ENCODE measurements at regions not wholly inside any gene's neighbourhood (a gene's known extent, or its start where the extent isn't known, plus 50 kb on each side); places are given as distances from the start of the nearest gene placed in this dataset.
"Not testable (repeated sequence)": the region's sequence is repeated elsewhere in the genome, so short reads cannot be mapped to it uniquely, and the experiment has no call there.

- ATAC-seq (ENCODE audit: poor library complexity): no peak
- no peaks in the 10 kb centered on the region for H3K9me3 Mint-ChIP-seq
- POLR2A ChIA-PET: no interaction called here
Observed at GRCh38 chr15:39034816-39035215, 470.2 kb upstream of the RASGRP1 start.

GRCh38 chr15:39037611-39038010, 473.0 kb upstream of the RASGRP1 start:
- H3K9me3 Mint-ChIP-seq; H3K4me3 ChIP-seq (ENCODE audit: low read length); H3K27ac Mint-ChIP-seq; H3K4me1 Mint-ChIP-seq (ENCODE audit: low read depth); DNase-seq; ATAC-seq (ENCODE audit: poor library complexity); H3K4me1 ChIP-seq (ENCODE audit: insufficient read depth, low read length); CTCF ChIA-PET; H3K36me3 ChIP-seq (ENCODE audit: insufficient read depth, low read length); POLR2A ChIA-PET; H3K9me3 ChIP-seq (ENCODE audit: control insufficient read depth in 1 of 2, insufficient read depth in 1 of 2, low read length in 2 of 2); H3K27ac ChIP-seq (ENCODE audit: low read depth in 1 of 2, low read length in 2 of 2); intact Hi-C loops (cut with DNase I, micrococcal nuclease); H3K36me3 Mint-ChIP-seq (ENCODE audit: low read depth); H3K27me3 ChIP-seq (ENCODE audit: control insufficient read depth in 1 of 2, insufficient read depth in 2 of 2, low read length in 2 of 2); H3K4me3 Mint-ChIP-seq: not testable (repeated sequence)
- H3K27me3 Mint-ChIP-seq: peaks cover 23% of the 10 kb centered on the region

More at GRCh38 chr15:39034816-39035215, 470.2 kb upstream of the RASGRP1 start:
- Histone ChIP-seq H3K4me3 (ENCODE audit: low read length) (no peak overlapping the region), H3K9me3 (ENCODE audit: control insufficient read depth in 1 of 2, insufficient read depth in 1 of 2, low read length in 2 of 2) (no peaks in the 10 kb centered on the region), H3K4me1 (ENCODE audit: insufficient read depth, low read length) (no peaks in the 10 kb centered on the region), H3K27me3 (ENCODE audit: control insufficient read depth in 1 of 2, insufficient read depth in 2 of 2, low read length in 2 of 2) (no peaks in the 10 kb centered on the region), H3K27ac (ENCODE audit: low read depth in 1 of 2, low read length in 2 of 2) (no peak overlapping the region), H3K36me3 (ENCODE audit: insufficient read depth, low read length) (no peaks in the 10 kb centered on the region)
- TF ChIP-seq CTCF (IDR thresholded peaks at IDR 0.05): no peak
- Mint-ChIP-seq H3K4me1 (ENCODE audit: low read depth) (no peaks in the 10 kb centered on the region), H3K36me3 (ENCODE audit: low read depth) (no peaks in the 10 kb centered on the region), H3K27ac (no peak overlapping the region), H3K27me3 (peaks cover 8% of the 10 kb centered on the region), H3K4me3 (no peak overlapping the region)
- DNase-seq: no peak
- intact Hi-C loops (cut with DNase I, micrococcal nuclease): no loop called here
- CTCF ChIA-PET: no interaction called here

GRCh38 chr15:39040861-39041260, 476.2 kb upstream of the RASGRP1 start:
- Histone ChIP-seq H3K9me3 (ENCODE audit: control insufficient read depth in 1 of 2, insufficient read depth in 1 of 2, low read length in 2 of 2) (no peaks in the 10 kb centered on the region), H3K4me1 (ENCODE audit: insufficient read depth, low read length) (no peaks in the 10 kb centered on the region), H3K27me3 (ENCODE audit: control insufficient read depth in 1 of 2, insufficient read depth in 2 of 2, low read length in 2 of 2) (peaks cover 0 to 14% of the 10 kb centered on the region in 2 experiments), H3K27ac (ENCODE audit: low read depth in 1 of 2, low read length in 2 of 2) (no peak overlapping the region), H3K4me3 (ENCODE audit: low read length) (no peak overlapping the region), H3K36me3 (ENCODE audit: insufficient read depth, low read length) (no peaks in the 10 kb centered on the region)
- no peak for DNase-seq
- POLR2A ChIA-PET: no interaction called here
- CTCF ChIA-PET: no interaction called here
- intact Hi-C loops (cut with DNase I, micrococcal nuclease): no loop called here
- Mint-ChIP-seq H3K27me3 (peaks cover 23% of the 10 kb centered on the region), H3K9me3 (no peaks in the 10 kb centered on the region), H3K4me1 (ENCODE audit: low read depth) (no peaks in the 10 kb centered on the region), H3K4me3 (no peak overlapping the region), H3K36me3 (ENCODE audit: low read depth) (no peaks in the 10 kb centered on the region), H3K27ac (no peak overlapping the region)
- no peak for ATAC-seq (ENCODE audit: poor library complexity)
- TF ChIP-seq CTCF (IDR thresholded peaks at IDR 0.05): no peak

GRCh38 chr15:39041979-39042495, 477.4 kb upstream of the RASGRP1 start:
- Histone ChIP-seq H3K27ac (ENCODE audit: low read depth in 1 of 2, low read length in 2 of 2) (no peak overlapping the region), H3K27me3 (ENCODE audit: control insufficient read depth in 1 of 2, insufficient read depth in 2 of 2, low read length in 2 of 2) (peaks cover 0 to 14% of the 10 kb centered on the region in 2 experiments), H3K9me3 (ENCODE audit: control insufficient read depth in 1 of 2, insufficient read depth in 1 of 2, low read length in 2 of 2) (no peaks in the 10 kb centered on the region), H3K4me3 (ENCODE audit: low read length) (no peak overlapping the region), H3K4me1 (ENCODE audit: insufficient read depth, low read length) (no peaks in the 10 kb centered on the region), H3K36me3 (ENCODE audit: insufficient read depth, low read length) (no peaks in the 10 kb centered on the region)
- DNase-seq (no peak), ATAC-seq (ENCODE audit: poor library complexity) (no peak)
- H3K27ac Mint-ChIP-seq: no peak overlapping the region
- ChIA-PET POLR2A (no interaction called here), CTCF (no interaction called here)
- no peak overlapping the region for H3K4me3 Mint-ChIP-seq
- H3K27me3 Mint-ChIP-seq: peaks cover 23% of the 10 kb centered on the region
- no peaks in the 10 kb centered on the region for H3K36me3 Mint-ChIP-seq (ENCODE audit: low read depth)
- intact Hi-C loops (cut with DNase I, micrococcal nuclease): no loop called here
- TF ChIP-seq CTCF (IDR thresholded peaks at IDR 0.05): no peak
- H3K4me1 Mint-ChIP-seq (ENCODE audit: low read depth): no peaks in the 10 kb centered on the region
- peaks cover 4% of the 10 kb centered on the region for H3K9me3 Mint-ChIP-seq

Measured in CD4-positive, alpha-beta T cell (primary cell).